Left lung (tissue), 4 donors: ENCODE measurements at regions not wholly inside any gene's neighbourhood (a gene's known extent, or its start where the extent isn't known, plus 50 kb on each side); places are given as distances from the start of the nearest gene placed in this dataset.
A peak's percentile ranks its signal among the peaks of the same experiment; 100 is the strongest.
"Not testable (repeated sequence)": the region's sequence is repeated elsewhere in the genome, so short reads cannot be mapped to it uniquely, and the experiment has no call there.

Experiments used
- ATAC-seq: fragments of 200-7000 bp; cut with Tn5 transposase; one replicate; pipeline ENCODE4 v1.9.1; 2020; ENCODE audit warnings: moderate library complexity
- DNase-seq, 4 donors: peaks; one replicate each; pipeline ENCODE4 v3.0.0-alpha.2; 2013 to 2020
- H3K27ac ChIP-seq, 2 donors: fragments of 200-600 bp; sonication (generic) in 1 of 2; one replicate each; pipeline versions ENCODE4 v1.5.0 to v1.8.0; 2020 to 2021
- H3K27me3 ChIP-seq, 2 donors: fragments of 200-600 bp; sonication (generic) in 1 of 2; one replicate each; pipeline versions ENCODE4 v1.5.0 to v1.8.0; 2020 to 2021
- H3K36me3 ChIP-seq, 2 donors: fragments of 200-600 bp; sonication (generic) in 1 of 2; one replicate each; pipeline versions ENCODE4 v1.5.0 to v1.8.0; 2020 to 2021
- H3K4me1 ChIP-seq, 2 donors: fragments of 200-600 bp; one replicate each; pipeline ENCODE4 v1.8.0; 2021
- H3K4me3 ChIP-seq, 2 donors: fragments of 200-600 bp; sonication (generic) in 1 of 2; one replicate each; pipeline versions ENCODE4 v1.5.0 to v1.8.0; 2020 to 2021; ENCODE audit warnings: mild to moderate bottlenecking in 1 of 2
- H3K9me3 ChIP-seq, 2 donors: fragments of 200-600 bp; sonication (generic) in 1 of 2; one replicate each; pipeline versions ENCODE4 v1.5.0 to v1.8.0; 2020 to 2021
- CTCF ChIP-seq, 2 donors: fragments of 200-600 bp; sonication (generic) in 1 of 2; IDR thresholded peaks; one replicate each; pipeline versions ENCODE4 v1.5.0 to v1.8.0; 2021; ENCODE audit warnings: antibody characterized with exemption in 2 of 2
- intact Hi-C, 2 donors: fragments of 100-400 bp; cut with DNase I; formaldehyde crosslinking; loops; one replicate each; pipeline versions ENCODE4 v1.11.2 to v1.14.2; 2022
- donor health status: DM: no; HTN: yes; CAD: no.
- donor health status: DM: no; HTN: no; CAD: no.

GRCh38 chr6:44002067-44002592 is 125.1 kb downstream of the MRPL14 start:
- Histone ChIP-seq H3K9me3 (no peaks in the 10 kb centered on the region), H3K4me3 (peak overlapping the region; percentile 21 to 22), H3K27me3 (peaks cover 8 to 76% of the 10 kb centered on the region in 2 donors), H3K27ac (peak overlapping the region; percentile 41 to 75), H3K4me1 (peaks cover 0 to 25% of the 10 kb centered on the region in 2 donors), H3K36me3 (no peaks in the 10 kb centered on the region)
- ATAC-seq (peak; percentile 55), DNase-seq (peak in 1 of 4 donors; percentile 51)
- no peak for TF ChIP-seq CTCF (IDR thresholded peaks at IDR 0.05)
- intact Hi-C loops = no loop called here

GRCh38 chr6:44001318-44002066 is 125.8 kb downstream of the MRPL14 start:
- H3K4me3 ChIP-seq = peak overlapping the region; percentile 21 to 22
- peak overlapping the region; percentile 41 to 75 for H3K27ac ChIP-seq
- peaks cover 0 to 25% of the 10 kb centered on the region in 2 donors for H3K4me1 ChIP-seq
- peak in 2 of 4 donors; percentile 12 to 46 for DNase-seq
- peak in 1 of 2 donors; percentile 38 for TF ChIP-seq CTCF (IDR thresholded peaks at IDR 0.05)
- no peaks in the 10 kb centered on the region for H3K9me3 ChIP-seq
- intact Hi-C loops = no loop called here
- no peaks in the 10 kb centered on the region for H3K36me3 ChIP-seq
- peak; percentile 73 for ATAC-seq
- H3K27me3 ChIP-seq = peaks cover 8 to 71% of the 10 kb centered on the region in 2 donors

- peaks cover 8 to 59% of the 10 kb centered on the region in 2 donors for H3K27me3 ChIP-seq
- TF ChIP-seq CTCF (IDR thresholded peaks at IDR 0.05) = no peak
- H3K27ac ChIP-seq = peak overlapping the region; percentile 55 to 75
- H3K4me3 ChIP-seq = peak overlapping the region; percentile 3 to 22
- H3K4me1 ChIP-seq = peaks cover 0 to 25% of the 10 kb centered on the region in 2 donors
- H3K36me3 ChIP-seq = no peaks in the 10 kb centered on the region
- intact Hi-C loops = no loop called here
- peak; percentile 66 for ATAC-seq
- no peaks in the 10 kb centered on the region for H3K9me3 ChIP-seq
- peak in 3 of 4 donors; percentile 73 to 90 (median 83) for DNase-seq
These were observed 126.9 kb downstream of the MRPL14 start for GRCh38 chr6:44000164-44000842.

- intact Hi-C loops = no loop called here
- H3K9me3 ChIP-seq = no peaks in the 10 kb centered on the region
- TF ChIP-seq CTCF (IDR thresholded peaks at IDR 0.05) = no peak
- no peak for DNase-seq
- no peak for ATAC-seq
- H3K4me3 ChIP-seq = no peak overlapping the region
- no peaks in the 10 kb centered on the region for H3K36me3 ChIP-seq
- H3K27me3 ChIP-seq = peaks cover 8 to 52% of the 10 kb centered on the region in 2 donors
- H3K4me1 ChIP-seq = peaks cover 0 to 25% of the 10 kb centered on the region in 2 donors
- peak overlapping the region; percentile 48 to 55 for H3K27ac ChIP-seq
These were observed 127.6 kb downstream of the MRPL14 start for GRCh38 chr6:43999628-44000027.

GRCh38 chr6:43998592-43999243 is 128.5 kb downstream of the MRPL14 start:
- H3K9me3 ChIP-seq, H3K4me3 ChIP-seq, DNase-seq, intact Hi-C loops, H3K27ac ChIP-seq, ATAC-seq, H3K36me3 ChIP-seq: not testable (repeated sequence)
- H3K4me1 ChIP-seq = peaks cover 0 to 25% of the 10 kb centered on the region in 2 donors
- H3K27me3 ChIP-seq = peaks cover 8 to 43% of the 10 kb centered on the region in 2 donors

- H3K27ac ChIP-seq, H3K36me3 ChIP-seq, intact Hi-C loops, H3K9me3 ChIP-seq, ATAC-seq, H3K4me3 ChIP-seq, DNase-seq: not testable (repeated sequence)
- Histone ChIP-seq H3K4me1 (peaks cover 0 to 21% of the 10 kb centered on the region in 2 donors), H3K27me3 (peaks cover 8 to 37% of the 10 kb centered on the region in 2 donors)
These were observed 129.2 kb downstream of the MRPL14 start for GRCh38 chr6:43997990-43998585.
